Peyer's patch (tissue), 4 donors: ENCODE measurements at regions not wholly inside any gene's neighbourhood (a gene's known extent, or its start where the extent isn't known, plus 50 kb on each side); places are given as distances from the start of the nearest gene placed in this dataset.

Experiments used
- DNase-seq, 3 donors: peaks; one replicate each; pipeline ENCODE4 v3.0.0-alpha.2; 2017 to 2019
- H3K27ac ChIP-seq, 4 donors: fragments of 200-600 bp; sonication (generic); one replicate each; pipeline ENCODE4 v1.5.1; 2016 to 2019
- H3K27me3 ChIP-seq, 2 donors: fragments of 200-600 bp; sonication (generic); one replicate each; pipeline ENCODE4 v1.5.1; 2019
- H3K36me3 ChIP-seq, 3 donors: fragments of 200-600 bp; sonication (generic); one replicate each; pipeline ENCODE4 v1.5.1; 2016 to 2019
- H3K4me1 ChIP-seq, 4 donors: fragments of 200-600 bp; sonication (generic); one replicate each; pipeline ENCODE4 v1.5.1; 2016 to 2019
- H3K4me3 ChIP-seq, 4 donors: fragments of 200-600 bp; sonication (generic); 1 replicate in 3 of 4; 2 replicates in 1 of 4; pipeline ENCODE4 v1.5.1; 2016 to 2019; ENCODE audit warnings: mild to moderate bottlenecking in 1 of 4
- H3K9me3 ChIP-seq, 4 donors: fragments of 200-600 bp; sonication (generic); one replicate each; pipeline ENCODE4 v1.5.1; 2016 to 2019; ENCODE audit warnings: mild to moderate bottlenecking in 1 of 4
- CTCF ChIP-seq, 6 experiments: fragments of 450-650 bp in 4 of 6; fragments of 200-600 bp in 2 of 6; sonication (generic) in 1 of 6; IDR thresholded peaks; one replicate each; pipeline ENCODE4 v1.5.1; 2017 to 2019; ENCODE audit warnings: antibody characterized with exemption in 6 of 6, mild to moderate bottlenecking in 3 of 6, moderate library complexity in 1 of 6
- POLR2A ChIP-seq, 2 donors: fragments of 450-650 bp; IDR thresholded peaks; one replicate each; pipeline ENCODE4 v1.5.1; 2017; ENCODE audit warnings: antibody characterized with exemption in 2 of 2, mild to moderate bottlenecking in 2 of 2, moderate library complexity in 2 of 2

- Histone ChIP-seq H3K4me1 (no peaks in the 10 kb centered on the region), H3K36me3 (no peaks in the 10 kb centered on the region), H3K27me3 (no peaks in the 10 kb centered on the region), H3K9me3 (no peaks in the 10 kb centered on the region), H3K27ac (peak overlapping the region in 1 of 4 donors; percentile 22), H3K4me3 (no peak overlapping the region)
- TF ChIP-seq CTCF (IDR thresholded peaks at IDR 0.05) (no peak), POLR2A (IDR thresholded peaks at IDR 0.05) (no peak)
- no peak for DNase-seq
These were observed 86.4 kb downstream of the CBLN1 start for GRCh38 chr16:49195237-49195548.

GRCh38 chr16:49194537-49195236 is 87.0 kb downstream of the CBLN1 start:
- no peak for DNase-seq
- no peaks in the 10 kb centered on the region for H3K9me3 ChIP-seq
- no peaks in the 10 kb centered on the region for H3K36me3 ChIP-seq
- H3K27ac ChIP-seq = peak overlapping the region in 1 of 4 donors; percentile 22
- no peak overlapping the region for H3K4me3 ChIP-seq
- H3K4me1 ChIP-seq = no peaks in the 10 kb centered on the region
- no peaks in the 10 kb centered on the region for H3K27me3 ChIP-seq
- TF ChIP-seq CTCF (IDR thresholded peaks at IDR 0.05) = no peak

- Histone ChIP-seq H3K27me3 (no peaks in the 10 kb centered on the region), H3K36me3 (no peaks in the 10 kb centered on the region), H3K9me3 (no peaks in the 10 kb centered on the region), H3K4me3 (no peak overlapping the region), H3K27ac (no peak overlapping the region), H3K4me1 (no peaks in the 10 kb centered on the region)
- no peak for DNase-seq
- TF ChIP-seq CTCF (IDR thresholded peaks at IDR 0.05) (no peak), POLR2A (IDR thresholded peaks at IDR 0.05) (no peak)
These were observed 88.0 kb downstream of the CBLN1 start for GRCh38 chr16:49193596-49193995.

- Histone ChIP-seq H3K4me3 (no peak overlapping the region), H3K27me3 (no peaks in the 10 kb centered on the region), H3K9me3 (no peaks in the 10 kb centered on the region), H3K36me3 (no peaks in the 10 kb centered on the region), H3K27ac (no peak overlapping the region), H3K4me1 (no peaks in the 10 kb centered on the region)
- DNase-seq = no peak
- TF ChIP-seq POLR2A (IDR thresholded peaks at IDR 0.05) = no peak
These were observed 92.4 kb downstream of the CBLN1 start for GRCh38 chr16:49189286-49189685.

- Histone ChIP-seq H3K36me3 (no peaks in the 10 kb centered on the region), H3K4me1 (peaks cover 0 to 9% (median 3%) of the 10 kb centered on the region in 4 donors), H3K27me3 (no peaks in the 10 kb centered on the region), H3K4me3 (no peak overlapping the region), H3K27ac (no peak overlapping the region), H3K9me3 (no peaks in the 10 kb centered on the region)
- no peak for TF ChIP-seq POLR2A (IDR thresholded peaks at IDR 0.05)
- peak in 4 of 6 experiments; percentile 8 to 59 (median 54) for TF ChIP-seq CTCF (IDR thresholded peaks at IDR 0.05)
- peak in 2 of 3 donors; percentile 55 to 58 for DNase-seq
These were observed 97.7 kb downstream of the CBLN1 start for GRCh38 chr16:49183911-49184310.

GRCh38 chr16:49181791-49182518 is 99.7 kb downstream of the CBLN1 start:
- H3K4me3 ChIP-seq = no peak overlapping the region
- DNase-seq = no peak
- peaks cover 0 to 9% (median 3%) of the 10 kb centered on the region in 4 donors for H3K4me1 ChIP-seq
- no peaks in the 10 kb centered on the region for H3K9me3 ChIP-seq
- no peaks in the 10 kb centered on the region for H3K27me3 ChIP-seq
- no peak overlapping the region for H3K27ac ChIP-seq
- H3K36me3 ChIP-seq = no peaks in the 10 kb centered on the region
- TF ChIP-seq CTCF (IDR thresholded peaks at IDR 0.05) (no peak), POLR2A (IDR thresholded peaks at IDR 0.05) (no peak)
